Activated CD4-positive, alpha-beta T cell treated with anti-CD3 and anti-CD28 coated beads for 36 hours (primary cell): ENCODE measurements at regions not wholly inside any gene's neighbourhood (a gene's known extent, or its start where the extent isn't known, plus 50 kb on each side); places are given as distances from the start of the nearest gene placed in this dataset.
A peak's percentile ranks its signal among the peaks of the same experiment; 100 is the strongest.
"Not testable (repeated sequence)": the region's sequence is repeated elsewhere in the genome, so short reads cannot be mapped to it uniquely, and the experiment has no call there.

Source experiments
- ATAC-seq: fragments of 200-7000 bp; cut with Tn5 transposase; one replicate; pipeline ENCODE4 v1.10.0; 2021; ENCODE audit warnings: mild to moderate bottlenecking, moderate library complexity
- CTCF ChIA-PET: fragments of 350-600 bp; sonication (Branson Sonifier 250); formaldehyde crosslinking; loops from one replicate; lab custom pipeline; 2021; ENCODE audit warnings: antibody characterized with exemption; lab: Charles Lee
- POLR2A ChIA-PET: fragments of 350-600 bp; sonication (Branson Sonifier 250); formaldehyde crosslinking; loops from one replicate; lab custom pipeline; 2021; ENCODE audit warnings: antibody characterized with exemption, inconsistent platforms; lab: Charles Lee
- DNase-seq: peaks from one replicate; pipeline ENCODE4 v3.0.0-alpha.2; 2020
- H3K27ac Mint-ChIP-seq: one replicate; pipeline ENCODE4 v1.8.0; 2021; ENCODE audit warnings: mixed read lengths
- H3K27me3 Mint-ChIP-seq: one replicate; pipeline ENCODE4 v1.8.0; 2021; ENCODE audit warnings: mixed read lengths
- H3K36me3 Mint-ChIP-seq: one replicate; pipeline ENCODE4 v1.8.0; 2021; ENCODE audit warnings: low read depth, mixed read lengths
- H3K4me1 Mint-ChIP-seq: one replicate; pipeline ENCODE4 v1.8.0; 2021; ENCODE audit warnings: mixed read lengths
- H3K4me3 Mint-ChIP-seq: one replicate; pipeline ENCODE4 v1.8.0; 2021; ENCODE audit warnings: mild to moderate bottlenecking, moderate library complexity, mixed read lengths
- H3K9me3 Mint-ChIP-seq: one replicate; pipeline ENCODE4 v1.8.0; 2021; ENCODE audit warnings: low read depth, mixed read lengths
- intact Hi-C, 2 experiments: fragments of 100-400 bp; cut with DNase I in 1 of 2; cut with micrococcal nuclease in 1 of 2; formaldehyde crosslinking; loops; one replicate each; pipeline versions ENCODE4 v1.14.2 to v1.15.1; 2022 to 2024; cut with DNase I, micrococcal nuclease

- H3K36me3 Mint-ChIP-seq, result no peaks in the 10 kb centered on the region
- DNase-seq (no peak), ATAC-seq (no peak)
- ChIA-PET POLR2A (no interaction called here), CTCF (interaction anchor here (1.6 kb wide), 1 partner anchor 162 kb away, joined by 5 read pairs; no protein-coding TSS in a partner anchor)
- H3K4me3 Mint-ChIP-seq, result no peak overlapping the region
- H3K27ac Mint-ChIP-seq, result no peak overlapping the region
- peaks cover 7% of the 10 kb centered on the region for H3K4me1 Mint-ChIP-seq
- intact Hi-C loops, result loop anchor here (1.0 to 5.0 kb wide), 2 partner anchors 161 to 163 kb away; no protein-coding TSS in a partner anchor
- H3K9me3 Mint-ChIP-seq, result peaks cover 6% of the 10 kb centered on the region
- no peaks in the 10 kb centered on the region for H3K27me3 Mint-ChIP-seq
Measured at GRCh38 chr4:184907810-184908209, 82.0 kb upstream of the ACSL1 start.

DNA sequence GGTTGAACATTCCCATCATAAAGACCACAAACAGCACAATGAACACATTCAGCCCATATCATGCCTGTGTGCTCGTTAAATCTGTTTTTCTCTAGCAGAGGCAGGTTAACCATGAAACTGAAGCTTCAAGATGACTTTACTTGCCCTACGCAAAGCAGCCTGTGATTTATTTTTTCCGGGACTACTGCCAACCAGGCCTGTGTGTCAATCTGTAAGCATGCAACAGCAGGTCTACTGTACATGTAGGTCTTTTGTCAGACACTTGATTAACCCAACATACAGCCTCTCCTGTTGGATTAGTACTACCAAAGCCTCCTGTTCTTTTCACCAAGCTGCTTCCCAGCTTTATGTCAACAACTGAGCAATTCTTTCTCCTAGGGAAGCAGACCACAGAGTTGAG, 85.5 kb upstream of the ACSL1 start:
- ATAC-seq, result no peak
- Mint-ChIP-seq H3K36me3 (no peaks in the 10 kb centered on the region), H3K4me3 (no peak overlapping the region), H3K27ac (no peak overlapping the region), H3K27me3 (no peaks in the 10 kb centered on the region), H3K9me3 (peaks cover 7% of the 10 kb centered on the region), H3K4me1 (peaks cover 7% of the 10 kb centered on the region)
- POLR2A ChIA-PET, result no interaction called here
- CTCF ChIA-PET, result interaction anchor here (1.2 kb wide), 1 partner anchor 27 kb away, joined by 3 read pairs; no protein-coding TSS in a partner anchor
- intact Hi-C loops, result no loop called here
- peak; percentile 64 for DNase-seq

DNA sequence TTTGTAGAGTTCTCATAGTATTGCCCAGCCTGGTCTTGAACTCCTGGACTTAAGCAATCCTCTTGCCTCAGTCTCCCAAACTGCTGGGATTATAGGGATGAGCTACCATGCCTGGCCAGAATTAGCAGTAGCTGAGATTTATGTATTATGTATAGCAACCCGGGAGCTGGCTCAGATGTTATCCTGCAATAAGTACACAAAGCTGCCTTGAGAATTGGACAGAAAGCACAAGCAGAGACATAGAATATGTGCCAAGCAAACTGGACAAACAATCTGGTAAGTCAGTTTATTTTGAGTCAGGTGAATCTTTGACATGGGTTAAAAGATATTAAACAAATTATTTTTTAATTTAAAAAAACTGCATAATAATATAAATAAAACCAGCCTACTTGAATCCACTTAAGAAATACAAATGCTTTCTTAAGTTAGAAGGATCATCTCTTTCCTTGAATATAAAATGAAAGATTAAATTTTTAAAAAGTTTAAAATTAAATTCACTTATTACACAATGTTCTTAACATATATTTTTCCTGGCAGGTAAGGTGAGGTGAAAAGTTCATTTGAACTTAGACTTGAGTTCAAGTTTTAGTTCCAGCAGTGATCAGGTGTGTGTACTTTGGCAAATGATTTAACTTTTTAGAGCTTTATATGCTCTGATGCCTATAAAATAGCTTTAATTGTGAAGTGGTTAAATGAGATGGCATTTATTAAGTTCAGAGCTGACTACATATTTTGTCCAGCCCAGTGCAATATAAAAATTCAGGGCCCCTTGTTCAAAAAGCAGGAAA, 87.8 kb upstream of the ACSL1 start:
- ChIA-PET CTCF (no interaction called here), POLR2A (no interaction called here)
- no peak overlapping the region for H3K4me3 Mint-ChIP-seq
- peaks cover 3% of the 10 kb centered on the region for H3K27me3 Mint-ChIP-seq
- peaks cover 7% of the 10 kb centered on the region for H3K9me3 Mint-ChIP-seq
- no peak for ATAC-seq
- peaks cover 3% of the 10 kb centered on the region for H3K4me1 Mint-ChIP-seq
- intact Hi-C loops, result no loop called here
- no peak for DNase-seq
- H3K36me3 Mint-ChIP-seq, result no peaks in the 10 kb centered on the region
- H3K27ac Mint-ChIP-seq, result no peak overlapping the region

DNA sequence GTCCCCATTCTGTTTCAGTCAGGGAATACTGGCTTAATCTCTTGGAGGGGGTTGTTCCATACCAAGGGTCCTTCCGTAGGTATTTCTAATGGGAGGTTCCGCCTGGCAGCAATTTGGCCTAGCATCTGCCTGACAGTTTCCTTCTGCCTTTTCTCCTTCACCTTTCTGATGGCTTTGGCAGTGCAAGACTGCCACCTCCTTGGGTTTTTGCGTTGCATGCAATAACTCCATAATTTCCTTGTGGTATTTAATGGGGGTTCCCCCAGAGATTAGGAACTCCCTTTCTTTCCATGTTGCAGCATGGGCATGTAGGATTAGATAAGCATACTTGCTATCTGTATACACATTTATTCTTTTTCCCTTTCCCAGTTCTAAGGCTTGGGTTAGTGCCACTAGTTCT, 93.0 kb upstream of the ACSL1 start:
- CTCF ChIA-PET, result not testable (repeated sequence)

DNA sequence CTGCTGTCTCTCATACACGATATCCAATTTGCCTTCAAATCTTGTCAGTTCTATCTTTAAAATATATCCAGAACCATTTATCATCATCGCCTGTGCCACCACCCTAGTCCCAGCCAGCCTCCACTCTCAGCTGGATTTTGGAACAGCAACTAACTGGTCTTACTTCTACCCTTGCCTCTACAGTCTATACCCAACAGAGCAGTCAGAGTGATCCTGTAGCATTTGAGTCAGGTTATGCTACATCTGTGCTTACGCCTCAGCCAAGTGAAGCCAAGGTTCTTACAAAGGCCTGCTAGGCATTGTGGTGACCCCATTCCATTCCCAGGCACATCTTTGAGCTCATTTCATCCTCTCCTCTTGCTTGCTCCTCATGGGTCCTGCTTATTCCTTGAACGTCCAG, 95.7 kb upstream of the ACSL1 start:
- Mint-ChIP-seq H3K4me3 (no peak overlapping the region), H3K36me3 (no peaks in the 10 kb centered on the region), H3K27me3 (peaks cover 6% of the 10 kb centered on the region), H3K27ac (no peak overlapping the region), H3K4me1 (no peaks in the 10 kb centered on the region), H3K9me3 (no peaks in the 10 kb centered on the region)
- ATAC-seq (no peak), DNase-seq (no peak)
- CTCF ChIA-PET, result no interaction called here
- intact Hi-C loops, result no loop called here
- POLR2A ChIA-PET, result no interaction called here

More for the DNA sequence above, 93.0 kb upstream of the ACSL1 start:
- H3K27ac Mint-ChIP-seq, H3K27me3 Mint-ChIP-seq, ATAC-seq, DNase-seq, intact Hi-C loops, H3K9me3 Mint-ChIP-seq, H3K36me3 Mint-ChIP-seq, H3K4me1 Mint-ChIP-seq, H3K4me3 Mint-ChIP-seq, POLR2A ChIA-PET: not testable (repeated sequence)

GRCh38 chr4:184922301-184922700, 96.0 kb upstream of the HELT start:
- no peaks in the 10 kb centered on the region for H3K36me3 Mint-ChIP-seq
- CTCF ChIA-PET, result interaction anchor here (0.8 kb wide), 1 partner anchor 377 kb away, joined by 3 read pairs; no protein-coding TSS in a partner anchor
- H3K27ac Mint-ChIP-seq, result no peak overlapping the region
- intact Hi-C loops, result no loop called here
- ATAC-seq, result no peak
- peaks cover 3% of the 10 kb centered on the region for H3K27me3 Mint-ChIP-seq
- H3K4me3 Mint-ChIP-seq, result no peak overlapping the region
- H3K4me1 Mint-ChIP-seq, result no peaks in the 10 kb centered on the region
- DNase-seq, result no peak
- POLR2A ChIA-PET, result no interaction called here
- no peaks in the 10 kb centered on the region for H3K9me3 Mint-ChIP-seq

DNA sequence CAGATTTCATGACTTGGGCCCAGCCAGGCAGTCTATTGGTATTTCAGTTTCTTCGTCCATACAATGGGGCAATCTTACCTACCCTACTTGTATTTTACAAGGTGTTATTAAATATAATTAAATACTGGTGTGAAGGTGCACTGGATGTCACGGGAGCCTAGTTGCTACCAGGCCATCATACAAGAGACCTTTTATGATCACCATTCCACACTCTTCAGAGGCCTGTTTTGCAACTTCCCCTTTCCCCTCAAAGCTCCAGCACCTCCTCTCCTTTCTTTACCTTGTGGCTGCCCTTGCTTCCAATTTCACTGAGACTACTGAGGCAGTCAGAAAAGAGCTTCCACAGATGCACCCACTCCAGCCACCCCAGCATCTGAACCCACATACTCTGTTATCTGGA, 93.8 kb upstream of the HELT start:
- intact Hi-C loops, result no loop called here
- Mint-ChIP-seq H3K27ac (no peak overlapping the region), H3K36me3 (no peaks in the 10 kb centered on the region), H3K27me3 (peaks cover 3% of the 10 kb centered on the region), H3K9me3 (peaks cover 11% of the 10 kb centered on the region), H3K4me3 (no peak overlapping the region), H3K4me1 (no peaks in the 10 kb centered on the region)
- ChIA-PET CTCF (interaction anchor here (0.5 to 0.9 kb wide), 2 partner anchors 13 to 693 kb away, joined by 3 read pairs; no protein-coding TSS in a partner anchor), POLR2A (no interaction called here)
- DNase-seq (no peak), ATAC-seq (no peak)

DNA sequence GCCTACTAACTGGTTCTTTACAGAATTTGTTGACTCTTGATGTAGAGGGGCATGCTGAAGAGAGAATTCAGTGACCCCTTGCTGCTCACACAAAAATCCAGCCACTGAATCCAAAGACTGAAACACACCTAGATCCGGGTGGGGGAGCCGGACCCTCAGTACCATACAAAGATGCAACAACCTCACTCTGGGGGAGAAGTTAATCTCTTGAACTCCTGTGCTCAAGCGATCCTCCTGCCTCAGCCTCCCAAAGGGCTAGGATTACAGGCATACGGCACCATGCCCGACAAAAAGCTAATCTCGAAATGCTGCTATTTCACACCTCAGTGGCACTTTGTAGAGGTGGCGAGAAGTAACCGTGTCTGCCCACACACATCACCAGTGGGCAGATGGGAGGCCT, 88.8 kb upstream of the HELT start:
- intact Hi-C loops, result no loop called here
- CTCF ChIA-PET, result no interaction called here
- H3K36me3 Mint-ChIP-seq, result no peaks in the 10 kb centered on the region

DNA sequence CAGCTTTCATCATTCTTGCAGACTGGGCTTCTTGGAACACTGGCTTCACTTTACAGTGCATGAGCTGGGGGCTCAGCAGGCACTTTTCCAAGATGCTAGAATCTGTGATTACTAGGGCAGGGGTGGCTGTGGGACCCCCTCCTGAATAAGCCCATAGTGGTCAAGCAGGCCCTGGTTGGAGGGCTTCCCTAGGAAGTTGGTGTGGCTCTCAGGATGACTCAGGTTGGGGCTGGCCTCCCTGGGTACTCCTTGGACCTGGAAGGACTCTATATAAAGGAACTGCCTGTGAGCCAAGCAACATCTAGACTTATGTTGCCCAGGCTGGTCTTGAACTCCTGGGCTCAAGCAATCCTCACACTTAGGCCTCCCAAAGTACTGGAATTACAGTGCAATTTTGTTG, 88.3 kb upstream of the HELT start:
- no peak for ATAC-seq

More for the DNA sequence above, 88.8 kb upstream of the HELT start:
- H3K4me3 Mint-ChIP-seq, result no peak overlapping the region
- no peaks in the 10 kb centered on the region for H3K4me1 Mint-ChIP-seq
- H3K27me3 Mint-ChIP-seq, result no peaks in the 10 kb centered on the region
- H3K9me3 Mint-ChIP-seq, result peaks cover 11% of the 10 kb centered on the region
- no peak for DNase-seq
- POLR2A ChIA-PET, result no interaction called here
- no peak for ATAC-seq
- no peak overlapping the region for H3K27ac Mint-ChIP-seq

DNA sequence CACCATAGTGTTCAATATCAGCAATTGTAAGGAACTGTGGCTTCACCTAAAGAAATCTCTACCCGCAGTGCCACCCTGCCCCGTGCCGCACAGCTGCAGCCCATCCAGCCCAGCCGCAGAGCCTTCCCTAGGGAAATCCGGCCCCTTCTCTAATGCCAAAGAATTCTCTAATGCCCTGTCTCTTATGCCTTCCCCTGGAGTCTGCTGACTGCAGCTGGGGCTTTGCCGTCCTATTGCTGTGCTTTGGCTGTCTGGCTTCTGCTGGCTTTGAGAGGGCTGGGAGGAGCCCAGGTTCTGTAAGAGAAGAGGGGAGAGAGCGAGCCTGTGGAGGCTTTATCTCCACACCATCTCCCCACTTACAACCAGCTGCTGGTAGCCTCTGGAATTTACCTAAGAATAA, 85.9 kb upstream of the HELT start:
- ChIA-PET POLR2A (no interaction called here), CTCF (interaction anchor here (0.6 kb wide), 1 partner anchor 140 kb away, joined by 4 read pairs; no protein-coding TSS in a partner anchor)
- peaks cover 11% of the 10 kb centered on the region for H3K9me3 Mint-ChIP-seq

More for the DNA sequence above, 88.3 kb upstream of the HELT start:
- H3K4me3 Mint-ChIP-seq, result no peak overlapping the region
- POLR2A ChIA-PET, result no interaction called here
- intact Hi-C loops, result no loop called here
- no peak for DNase-seq
- no peak overlapping the region for H3K27ac Mint-ChIP-seq
- no peaks in the 10 kb centered on the region for H3K4me1 Mint-ChIP-seq
- H3K36me3 Mint-ChIP-seq, result no peaks in the 10 kb centered on the region
- CTCF ChIA-PET, result no interaction called here
- no peaks in the 10 kb centered on the region for H3K27me3 Mint-ChIP-seq
- H3K9me3 Mint-ChIP-seq, result peaks cover 11% of the 10 kb centered on the region

DNA sequence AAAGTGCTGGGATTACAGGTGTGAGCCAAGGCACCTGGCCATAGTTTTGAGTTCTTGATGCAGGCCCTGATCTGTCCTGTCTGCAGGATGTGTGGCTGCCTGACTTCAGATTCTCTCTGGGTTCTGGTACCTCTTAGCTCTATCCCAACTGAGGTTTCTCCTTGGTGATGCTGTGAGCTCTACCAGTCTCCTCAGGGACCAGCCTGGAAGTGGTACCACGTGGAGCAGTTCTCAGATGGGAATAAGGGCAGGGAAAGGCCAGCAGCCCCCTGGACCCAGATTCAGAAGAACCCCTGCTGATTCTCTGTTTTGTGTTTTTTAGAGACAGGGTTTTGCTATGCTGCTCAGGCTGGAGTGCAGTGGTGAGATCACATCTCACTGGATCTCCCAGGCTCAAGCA, 85.0 kb upstream of the HELT start:
- Mint-ChIP-seq H3K9me3 (peaks cover 6% of the 10 kb centered on the region), H3K4me1 (no peaks in the 10 kb centered on the region), H3K27me3 (peaks cover 4% of the 10 kb centered on the region), H3K27ac (no peak overlapping the region), H3K4me3 (no peak overlapping the region), H3K36me3 (no peaks in the 10 kb centered on the region)
- DNase-seq, result no peak
- ChIA-PET CTCF (interaction anchor here (0.6 kb wide), 1 partner anchor 141 kb away, joined by 4 read pairs; no protein-coding TSS in a partner anchor), POLR2A (no interaction called here)
- intact Hi-C loops, result no loop called here
- ATAC-seq, result no peak

More for the DNA sequence above, 85.9 kb upstream of the HELT start:
- no peaks in the 10 kb centered on the region for H3K36me3 Mint-ChIP-seq
- H3K4me1 Mint-ChIP-seq, result no peaks in the 10 kb centered on the region
- H3K27me3 Mint-ChIP-seq, result peaks cover 3% of the 10 kb centered on the region
- ATAC-seq (no peak), DNase-seq (no peak)
- no peak overlapping the region for H3K4me3 Mint-ChIP-seq
- H3K27ac Mint-ChIP-seq, result no peak overlapping the region
- intact Hi-C loops, result no loop called here

- no peaks in the 10 kb centered on the region for H3K36me3 Mint-ChIP-seq
- no peak overlapping the region for H3K4me3 Mint-ChIP-seq
- no peak for DNase-seq
- H3K4me1 Mint-ChIP-seq, result no peaks in the 10 kb centered on the region
- ChIA-PET CTCF (no interaction called here), POLR2A (no interaction called here)
- no peak overlapping the region for H3K27ac Mint-ChIP-seq
- H3K9me3 Mint-ChIP-seq, result no peaks in the 10 kb centered on the region
- peaks cover 6% of the 10 kb centered on the region for H3K27me3 Mint-ChIP-seq
- no peak for ATAC-seq
- intact Hi-C loops, result no loop called here
Measured at GRCh38 chr4:184934184-184934583, 84.1 kb upstream of the HELT start.
